Astrocyte of the cerebellum (primary cell): ENCODE measurements at regions not wholly inside any gene's neighbourhood (a gene's known extent, or its start where the extent isn't known, plus 50 kb on each side); places are given as distances from the start of the nearest gene placed in this dataset.
"Not testable (repeated sequence)": the region's sequence is repeated elsewhere in the genome, so short reads cannot be mapped to it uniquely, and the experiment has no call there.

Experiments used
- DNase-seq: peaks from one replicate; pipeline ENCODE4 v3.0.0-alpha.2; 2011; ENCODE audit warnings: low read depth
- H3K4me3 ChIP-seq: 2 replicates; pipeline ENCODE4 v1.5.1; 2011; ENCODE audit warnings: mild to moderate bottlenecking, low read depth, low read length, moderate library complexity
- CTCF ChIP-seq: IDR thresholded peaks from 2 replicates; pipeline ENCODE4 v1.5.1; 2012; ENCODE audit warnings: low read length, low read depth, moderate library complexity, mild to moderate bottlenecking; ENCODE audit errors: missing control alignments
- in situ Hi-C: cut with HindIII; loops from 2 replicates; pipeline ENCODE4 v1.10.0; 2017; ENCODE audit warnings: low sequenced_read_pairs

DNA sequence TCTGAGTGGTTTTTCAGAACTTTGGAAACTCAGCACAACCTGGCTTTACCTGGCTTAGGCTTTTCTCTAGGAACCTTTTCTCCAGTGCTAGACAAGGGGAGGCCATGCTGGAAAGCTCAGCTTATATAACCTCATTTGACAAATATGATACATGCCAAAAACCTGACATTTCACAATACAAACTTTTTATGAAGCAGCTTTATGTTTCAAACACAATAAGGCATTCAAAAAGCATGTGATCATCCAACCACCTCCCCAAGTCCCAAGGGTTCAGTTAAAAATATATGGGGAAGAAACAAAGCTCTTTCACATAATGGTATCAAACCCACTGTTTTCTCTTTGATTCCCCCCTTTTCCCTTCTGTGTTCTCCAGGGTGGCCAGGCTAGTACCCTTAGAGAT is 63.7 kb downstream of the ZC3H11B start:
- no peak for TF ChIP-seq CTCF
- H3K4me3 ChIP-seq = no peak overlapping the region
- no peak for DNase-seq
- in situ Hi-C loops = loop anchor here (10.0 kb wide), 1 partner anchor 164 kb away; no protein-coding TSS in a partner anchor

GRCh38 chr1:219548386-219548785 is 64.5 kb downstream of the ZC3H11B start:
- DNase-seq = no peak
- in situ Hi-C loops = loop anchor here (10.0 kb wide), 1 partner anchor 164 kb away; no protein-coding TSS in a partner anchor
- no peak for TF ChIP-seq CTCF
- no peak overlapping the region for H3K4me3 ChIP-seq

DNA sequence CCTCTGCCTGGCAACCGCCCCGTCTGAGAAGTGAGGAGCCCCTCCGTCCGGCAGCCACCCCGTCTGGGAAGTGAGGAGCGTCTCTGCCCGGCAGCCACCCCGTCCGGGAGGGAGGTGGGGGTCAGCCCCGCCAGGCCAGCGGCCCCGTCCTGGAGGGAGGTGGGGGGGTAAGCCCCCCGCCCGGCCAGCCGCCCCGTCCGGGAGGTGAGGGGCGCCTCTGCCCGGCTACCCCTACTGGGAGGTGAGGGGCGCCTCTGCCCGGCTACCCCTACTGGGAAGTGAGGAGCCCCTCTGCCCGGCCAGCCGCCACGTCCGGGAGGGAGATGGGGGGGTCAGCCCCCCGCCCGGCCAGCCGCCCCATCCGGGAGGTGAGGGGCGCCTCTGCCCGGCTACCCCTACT is 67.1 kb downstream of the ZC3H11B start:
- H3K4me3 ChIP-seq, DNase-seq: not testable (repeated sequence)
- in situ Hi-C loops = loop anchor here (10.0 kb wide), 1 partner anchor 161 kb away; no protein-coding TSS in a partner anchor

- H3K4me3 ChIP-seq = no peak overlapping the region
- TF ChIP-seq CTCF = peak; percentile 12
- DNase-seq = no peak
- in situ Hi-C loops = loop anchor here (10.0 kb wide), 1 partner anchor 160 kb away; no protein-coding TSS in a partner anchor
These were observed 68.6 kb downstream of the ZC3H11B start for GRCh38 chr1:219544163-219544846.

GRCh38 chr1:219542828-219543518 is 69.9 kb downstream of the ZC3H11B start:
- no peak overlapping the region for H3K4me3 ChIP-seq
- TF ChIP-seq CTCF = no peak
- in situ Hi-C loops = loop anchor here (10.0 kb wide), 1 partner anchor 158 kb away; no protein-coding TSS in a partner anchor
- peak; percentile 76 for DNase-seq

- in situ Hi-C loops = loop anchor here (10.0 kb wide), 1 partner anchor 157 kb away; no protein-coding TSS in a partner anchor
- DNase-seq = peak; percentile 19
- TF ChIP-seq CTCF = no peak
- no peak overlapping the region for H3K4me3 ChIP-seq
These were observed 71.0 kb downstream of the ZC3H11B start for GRCh38 chr1:219541946-219542345.

GRCh38 chr1:219539645-219540254 is 73.2 kb downstream of the ZC3H11B start:
- in situ Hi-C loops = loop anchor here (10.0 kb wide), 1 partner anchor 155 kb away; no protein-coding TSS in a partner anchor
- H3K4me3 ChIP-seq = no peak overlapping the region
- DNase-seq = no peak

More at GRCh38 chr1:219539645-219540254, 73.2 kb downstream of the ZC3H11B start:
- no peak for TF ChIP-seq CTCF
